ENCODE measurements at regions not wholly inside any gene's neighbourhood (a gene's known extent, or its start where the extent isn't known, plus 50 kb on each side); places are given as distances from the start of the nearest gene placed in this dataset.
"Not testable (repeated sequence)": the region's sequence is repeated elsewhere in the genome, so short reads cannot be mapped to it uniquely, and the experiment has no call there.

DNA sequence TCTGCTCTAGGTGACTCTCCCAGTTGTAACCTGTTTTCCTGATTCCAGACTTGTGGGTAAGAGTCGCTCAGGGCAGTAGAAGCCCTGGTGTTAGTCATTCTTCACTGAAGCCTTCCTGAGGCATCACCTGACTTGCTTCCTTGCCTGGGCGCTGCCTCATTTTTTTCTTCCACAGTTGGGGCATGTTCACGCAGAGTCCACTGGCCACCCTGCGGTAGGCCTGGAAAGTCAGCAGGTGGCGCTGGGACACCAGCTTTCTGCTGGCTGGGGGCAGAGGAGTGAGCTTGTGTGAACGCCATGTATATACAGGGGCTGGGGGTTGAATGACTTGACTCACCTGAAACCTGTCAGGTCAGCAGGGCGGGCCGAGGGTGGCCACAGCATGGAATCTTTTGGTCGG, 189.3 kb upstream of the TP53TG3 start:
- H3K4me2 ChIP-seq; POLR2A ChIA-PET; H3F3A ChIP-seq (replicated peaks; ENCODE audit: insufficient read depth); H3K9me2 ChIP-seq; H2AFZ ChIP-seq (ENCODE audit: low read depth); H3K4me3 ChIP-seq (ENCODE audit: low read depth in 2 of 2, low read length in 1 of 2); H3K9me3 ChIP-seq; H3K36me3 ChIP-seq (replicated peaks in 1 of 2; ENCODE audit: control insufficient read depth in 1 of 2, insufficient read depth in 2 of 2, low read length in 1 of 2); DNase-seq; H3K27me3 ChIP-seq (ENCODE audit: insufficient read depth); H3K27ac ChIP-seq (ENCODE audit: low read depth in 2 of 2, low read length in 1 of 2); H3K9ac ChIP-seq; H3K4me1 ChIP-seq (ENCODE audit: control insufficient read depth in 1 of 2, insufficient read depth in 2 of 2, low read depth in 1 of 2, low read length in 1 of 2); H4K20me1 ChIP-seq (ENCODE audit: insufficient read depth); CTCF ChIA-PET; H3K79me2 ChIP-seq (ENCODE audit: insufficient read depth): not testable (repeated sequence)
- no CpG with 5 or more reads among the region's 9 CpGs for WGBS (ENCODE audit: low lambda C conversion rate)

- H4K20me1 ChIP-seq (ENCODE audit: insufficient read depth); POLR2A ChIA-PET; H3K4me2 ChIP-seq; H3F3A ChIP-seq (replicated peaks; ENCODE audit: insufficient read depth); H3K9me3 ChIP-seq; H3K4me1 ChIP-seq (ENCODE audit: control insufficient read depth in 1 of 2, insufficient read depth in 2 of 2, low read depth in 1 of 2, low read length in 1 of 2); H3K36me3 ChIP-seq (replicated peaks in 1 of 2; ENCODE audit: control insufficient read depth in 1 of 2, insufficient read depth in 2 of 2, low read length in 1 of 2); CTCF ChIA-PET; H3K27ac ChIP-seq (ENCODE audit: low read depth in 2 of 2, low read length in 1 of 2); H3K79me2 ChIP-seq (ENCODE audit: insufficient read depth); H2AFZ ChIP-seq (ENCODE audit: low read depth); H3K4me3 ChIP-seq (ENCODE audit: low read depth in 2 of 2, low read length in 1 of 2); DNase-seq; H3K9ac ChIP-seq; H3K9me2 ChIP-seq; H3K27me3 ChIP-seq (ENCODE audit: insufficient read depth): not testable (repeated sequence)
- WGBS (ENCODE audit: low lambda C conversion rate): 18% methylated on average over 9 of the region's 10 CpGs
Measured at GRCh38 chr16:32861476-32862201, 185.7 kb upstream of the TP53TG3 start.

GRCh38 chr16:32847379-32847778, 171.4 kb upstream of the TP53TG3 start:
- POLR2A ChIA-PET; H3K4me3 ChIP-seq (ENCODE audit: low read depth in 2 of 2, low read length in 1 of 2); H3K4me2 ChIP-seq; H3K9me3 ChIP-seq; DNase-seq; H3K9ac ChIP-seq; H3K79me2 ChIP-seq (ENCODE audit: insufficient read depth); H3K27ac ChIP-seq (ENCODE audit: low read depth in 2 of 2, low read length in 1 of 2); H2AFZ ChIP-seq (ENCODE audit: low read depth); CTCF ChIA-PET; H3K27me3 ChIP-seq (ENCODE audit: insufficient read depth); H3F3A ChIP-seq (replicated peaks; ENCODE audit: insufficient read depth); H3K4me1 ChIP-seq (ENCODE audit: control insufficient read depth in 1 of 2, insufficient read depth in 2 of 2, low read depth in 1 of 2, low read length in 1 of 2); H4K20me1 ChIP-seq (ENCODE audit: insufficient read depth); H3K9me2 ChIP-seq; H3K36me3 ChIP-seq (replicated peaks in 1 of 2; ENCODE audit: control insufficient read depth in 1 of 2, insufficient read depth in 2 of 2, low read length in 1 of 2): not testable (repeated sequence)
- WGBS (ENCODE audit: low lambda C conversion rate): 4% methylated on average over 3 of the region's 4 CpGs

- H3K9me2 ChIP-seq; H3K36me3 ChIP-seq (replicated peaks in 1 of 2; ENCODE audit: control insufficient read depth in 1 of 2, insufficient read depth in 2 of 2, low read length in 1 of 2); POLR2A ChIA-PET; H3K4me2 ChIP-seq; H3K9ac ChIP-seq; DNase-seq; CTCF ChIA-PET; H3K4me1 ChIP-seq (ENCODE audit: control insufficient read depth in 1 of 2, insufficient read depth in 2 of 2, low read depth in 1 of 2, low read length in 1 of 2); H3K9me3 ChIP-seq; H3K4me3 ChIP-seq (ENCODE audit: low read depth in 2 of 2, low read length in 1 of 2); H3K79me2 ChIP-seq (ENCODE audit: insufficient read depth); H3F3A ChIP-seq (replicated peaks; ENCODE audit: insufficient read depth); H2AFZ ChIP-seq (ENCODE audit: low read depth); H3K27me3 ChIP-seq (ENCODE audit: insufficient read depth); H4K20me1 ChIP-seq (ENCODE audit: insufficient read depth); H3K27ac ChIP-seq (ENCODE audit: low read depth in 2 of 2, low read length in 1 of 2): not testable (repeated sequence)
- WGBS (ENCODE audit: low lambda C conversion rate): 0% methylated on average over 3 of the region's 17 CpGs
Measured at GRCh38 chr16:32845572-32845971, 169.6 kb upstream of the TP53TG3 start.

GRCh38 chr16:32842844-32843243, 166.9 kb upstream of the TP53TG3 start:
- H3K4me2 ChIP-seq; H3K79me2 ChIP-seq (ENCODE audit: insufficient read depth); H3K27me3 ChIP-seq (ENCODE audit: insufficient read depth); H3K27ac ChIP-seq (ENCODE audit: low read depth in 2 of 2, low read length in 1 of 2); H3K9me2 ChIP-seq; H3K9ac ChIP-seq; POLR2A ChIA-PET; H3K4me3 ChIP-seq (ENCODE audit: low read depth in 2 of 2, low read length in 1 of 2); H3F3A ChIP-seq (replicated peaks; ENCODE audit: insufficient read depth); H2AFZ ChIP-seq (ENCODE audit: low read depth); H3K9me3 ChIP-seq; CTCF ChIA-PET; H3K36me3 ChIP-seq (replicated peaks in 1 of 2; ENCODE audit: control insufficient read depth in 1 of 2, insufficient read depth in 2 of 2, low read length in 1 of 2); H4K20me1 ChIP-seq (ENCODE audit: insufficient read depth); H3K4me1 ChIP-seq (ENCODE audit: control insufficient read depth in 1 of 2, insufficient read depth in 2 of 2, low read depth in 1 of 2, low read length in 1 of 2); DNase-seq: not testable (repeated sequence)
- 4% methylated on average over 1 of the region's 1 CpG for WGBS (ENCODE audit: low lambda C conversion rate)

- H3K9me2 ChIP-seq; H3K9me3 ChIP-seq; H3K27ac ChIP-seq (ENCODE audit: low read depth in 2 of 2, low read length in 1 of 2); POLR2A ChIA-PET; H4K20me1 ChIP-seq (ENCODE audit: insufficient read depth); DNase-seq; H3K4me3 ChIP-seq (ENCODE audit: low read depth in 2 of 2, low read length in 1 of 2); H2AFZ ChIP-seq (ENCODE audit: low read depth); H3K79me2 ChIP-seq (ENCODE audit: insufficient read depth); H3K4me1 ChIP-seq (ENCODE audit: control insufficient read depth in 1 of 2, insufficient read depth in 2 of 2, low read depth in 1 of 2, low read length in 1 of 2); CTCF ChIA-PET; H3F3A ChIP-seq (replicated peaks; ENCODE audit: insufficient read depth); H3K4me2 ChIP-seq; H3K36me3 ChIP-seq (replicated peaks in 1 of 2; ENCODE audit: control insufficient read depth in 1 of 2, insufficient read depth in 2 of 2, low read length in 1 of 2); H3K27me3 ChIP-seq (ENCODE audit: insufficient read depth); H3K9ac ChIP-seq: not testable (repeated sequence)
- 59% methylated on average over 3 of the region's 3 CpGs for WGBS (ENCODE audit: low lambda C conversion rate)
Measured at GRCh38 chr16:32807280-32807679, 131.3 kb upstream of the TP53TG3 start.

- not testable (repeated sequence) for H3K9me3 ChIP-seq
Measured at GRCh38 chr16:32805639-32806038, 129.7 kb upstream of the TP53TG3 start.

More at GRCh38 chr16:32805639-32806038, 129.7 kb upstream of the TP53TG3 start:
- H3K9ac ChIP-seq; H3K27ac ChIP-seq (ENCODE audit: low read depth in 2 of 2, low read length in 1 of 2); H3K36me3 ChIP-seq (replicated peaks in 1 of 2; ENCODE audit: control insufficient read depth in 1 of 2, insufficient read depth in 2 of 2, low read length in 1 of 2); CTCF ChIA-PET; POLR2A ChIA-PET; DNase-seq; H3K9me2 ChIP-seq; H3K79me2 ChIP-seq (ENCODE audit: insufficient read depth); H4K20me1 ChIP-seq (ENCODE audit: insufficient read depth); H3K4me2 ChIP-seq; H3F3A ChIP-seq (replicated peaks; ENCODE audit: insufficient read depth); H2AFZ ChIP-seq (ENCODE audit: low read depth); H3K4me3 ChIP-seq (ENCODE audit: low read depth in 2 of 2, low read length in 1 of 2); H3K27me3 ChIP-seq (ENCODE audit: insufficient read depth); H3K4me1 ChIP-seq (ENCODE audit: control insufficient read depth in 1 of 2, insufficient read depth in 2 of 2, low read depth in 1 of 2, low read length in 1 of 2): not testable (repeated sequence)
- WGBS (ENCODE audit: low lambda C conversion rate): 74% methylated on average over 1 of the region's 2 CpGs

Measured in SK-N-SH (cell line).